ENCODE measurements at regions not wholly inside any gene's neighbourhood (a gene's known extent, or its start where the extent isn't known, plus 50 kb on each side); places are given as distances from the start of the nearest gene placed in this dataset.
"Not testable (repeated sequence)": the region's sequence is repeated elsewhere in the genome, so short reads cannot be mapped to it uniquely, and the experiment has no call there.

DNA sequence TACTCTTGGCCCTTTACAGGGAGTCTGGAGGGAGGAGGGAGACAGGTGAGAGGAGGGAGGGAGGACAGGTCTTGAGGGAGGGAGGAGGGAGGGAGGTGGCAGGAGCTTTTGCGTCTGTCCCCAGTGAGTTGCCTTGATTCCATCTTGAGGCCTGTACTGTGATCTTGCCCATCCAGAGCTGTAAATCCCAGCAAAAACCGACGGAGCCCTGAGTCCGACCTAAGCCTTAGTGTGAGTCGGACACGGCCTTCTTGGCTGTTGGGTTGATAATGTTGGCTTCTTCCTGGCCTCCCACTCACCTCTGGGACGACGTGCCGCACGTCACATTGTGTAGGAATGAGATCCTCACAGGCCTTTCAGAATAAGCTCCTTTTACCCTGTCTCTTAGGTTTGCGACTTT lies 72.5 kb downstream of the RGS12 start:
- DNase-seq (ENCODE audit: low spot score), result no peak

DNA sequence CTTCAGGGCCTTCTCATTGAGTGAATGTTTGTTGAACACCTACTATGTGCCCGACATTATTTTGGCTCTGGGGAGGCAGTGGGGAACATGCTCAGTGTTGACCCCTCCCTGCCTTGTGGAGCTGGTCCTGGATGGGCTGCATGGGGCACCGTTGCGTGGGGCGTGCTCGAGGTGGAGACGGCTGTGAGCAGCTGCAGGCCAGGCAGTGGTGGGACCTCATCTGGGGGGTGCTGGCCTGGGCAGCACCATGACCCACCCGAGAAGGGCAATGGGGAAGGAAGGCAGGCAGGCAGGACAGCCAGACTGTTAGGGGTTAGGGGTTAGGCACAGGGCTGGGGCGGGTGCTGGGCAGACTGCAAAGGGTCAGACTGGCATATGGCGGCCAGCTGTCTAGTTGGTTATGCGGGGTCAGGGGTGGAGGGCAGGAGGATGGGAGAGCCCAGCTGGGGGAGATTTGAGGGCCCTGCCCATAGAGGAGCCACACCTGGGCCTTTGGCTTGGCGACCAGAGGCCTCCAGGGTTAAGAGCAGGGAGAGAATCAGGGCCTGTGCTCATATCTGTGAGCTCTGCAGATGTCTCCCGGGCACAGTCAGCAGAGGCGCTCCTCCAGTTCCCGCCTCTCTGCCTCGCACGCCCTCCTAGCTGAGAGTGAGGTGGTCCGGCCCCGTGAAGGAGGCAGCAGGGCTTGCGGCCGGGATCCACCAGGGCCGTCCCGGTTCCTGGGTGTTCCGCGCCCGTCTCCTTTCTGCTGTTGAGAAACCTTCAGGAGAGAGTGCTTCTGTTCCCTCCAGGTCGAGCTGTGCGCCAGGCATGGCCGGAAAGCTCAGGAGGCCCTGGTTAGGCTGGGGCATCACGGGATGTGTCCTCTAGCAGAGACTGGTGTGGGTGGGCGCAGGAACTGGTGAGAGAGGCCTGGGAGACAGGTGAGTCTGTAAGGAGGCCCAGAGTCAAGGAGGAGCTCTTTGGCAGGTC lies 73.3 kb downstream of the RGS12 start:
- no peak for DNase-seq (ENCODE audit: low spot score)

DNA sequence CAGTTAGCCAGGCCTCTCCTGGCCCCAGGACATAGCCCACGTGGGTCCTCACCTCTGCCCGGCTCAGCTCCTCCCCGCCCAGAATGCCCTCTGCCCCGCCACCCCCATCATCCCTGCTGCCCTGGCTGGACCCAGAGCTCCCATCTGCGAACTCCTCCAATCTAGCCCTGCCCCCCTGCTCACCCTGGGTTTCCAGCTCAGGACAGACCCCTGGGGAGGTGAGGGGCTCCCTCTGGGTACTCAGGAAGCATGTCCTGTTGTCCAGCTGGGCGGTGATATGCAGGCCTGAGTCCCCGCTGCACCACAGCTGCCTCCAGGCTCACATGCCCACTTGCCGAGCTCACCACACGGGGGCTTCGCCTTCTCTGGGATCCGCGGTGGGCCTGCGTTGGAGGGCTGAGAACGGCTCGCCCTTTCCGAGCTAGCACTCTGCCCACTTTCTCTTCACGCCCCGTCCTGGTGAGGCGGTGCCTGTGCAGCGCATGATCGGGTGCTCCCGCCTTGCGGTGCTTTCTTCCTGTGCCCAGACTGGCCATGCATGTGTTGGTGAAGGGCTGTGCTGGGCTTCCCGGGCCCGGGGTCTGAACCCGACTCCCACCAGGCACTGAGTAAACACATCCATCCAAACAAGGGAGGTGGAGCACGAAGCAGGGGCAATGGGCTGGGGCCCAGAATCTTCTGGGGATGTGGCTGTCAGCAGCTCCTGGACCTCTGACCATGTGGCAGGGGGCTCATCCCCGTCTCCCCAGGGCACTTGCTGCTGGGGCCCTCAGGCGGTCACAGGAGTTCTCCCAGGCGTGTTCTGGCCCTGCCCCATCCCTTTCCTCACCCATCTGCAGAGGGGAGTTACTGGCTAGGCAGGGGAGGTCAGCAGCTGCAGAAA lies 74.3 kb downstream of the RGS12 start:
- DNase-seq (ENCODE audit: low spot score), result no peak

DNA sequence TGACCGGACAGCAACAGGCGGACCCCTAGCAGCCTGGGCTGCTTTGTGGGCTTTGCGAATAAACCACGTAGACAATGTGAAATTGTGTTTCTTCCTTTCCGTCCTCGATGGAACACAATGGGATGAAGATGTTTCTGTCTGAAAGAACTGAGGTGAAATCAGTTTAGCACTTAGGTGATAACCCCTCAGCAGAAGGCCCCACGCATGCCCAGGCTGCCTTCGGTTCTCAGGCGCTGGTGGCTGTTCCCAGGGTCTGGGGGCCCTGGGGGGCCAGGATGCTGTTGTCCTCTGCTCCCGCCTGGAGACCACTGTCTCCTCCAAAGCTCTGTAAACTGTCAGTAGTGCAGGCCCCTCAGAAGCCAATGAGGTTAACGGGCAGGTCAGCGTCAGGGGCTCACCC lies 73.9 kb upstream of the HGFAC start:
- DNase-seq (ENCODE audit: low spot score), result no peak

DNA sequence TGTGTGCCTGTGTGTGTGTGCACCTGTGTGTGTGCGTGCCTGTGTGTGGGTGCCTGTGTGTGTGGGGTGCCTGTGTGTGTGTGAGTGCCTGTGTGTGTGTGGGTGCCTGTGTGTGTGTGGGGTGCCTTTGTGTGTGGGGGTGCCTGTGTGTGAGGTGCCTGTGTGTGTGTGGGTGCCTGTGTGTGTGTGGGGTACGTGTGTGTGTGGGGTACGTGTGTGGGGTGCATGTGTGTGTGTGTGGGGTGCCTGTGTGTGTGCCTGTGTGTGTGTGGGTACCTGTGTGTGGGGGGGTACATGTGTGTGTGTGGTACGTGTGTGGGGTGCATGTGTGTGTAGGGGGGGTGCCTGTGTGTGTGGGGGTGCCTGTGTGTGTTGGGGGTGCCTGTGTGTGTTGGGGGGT lies 73.4 kb upstream of the HGFAC start:
- no peak for DNase-seq (ENCODE audit: low spot score)

DNA sequence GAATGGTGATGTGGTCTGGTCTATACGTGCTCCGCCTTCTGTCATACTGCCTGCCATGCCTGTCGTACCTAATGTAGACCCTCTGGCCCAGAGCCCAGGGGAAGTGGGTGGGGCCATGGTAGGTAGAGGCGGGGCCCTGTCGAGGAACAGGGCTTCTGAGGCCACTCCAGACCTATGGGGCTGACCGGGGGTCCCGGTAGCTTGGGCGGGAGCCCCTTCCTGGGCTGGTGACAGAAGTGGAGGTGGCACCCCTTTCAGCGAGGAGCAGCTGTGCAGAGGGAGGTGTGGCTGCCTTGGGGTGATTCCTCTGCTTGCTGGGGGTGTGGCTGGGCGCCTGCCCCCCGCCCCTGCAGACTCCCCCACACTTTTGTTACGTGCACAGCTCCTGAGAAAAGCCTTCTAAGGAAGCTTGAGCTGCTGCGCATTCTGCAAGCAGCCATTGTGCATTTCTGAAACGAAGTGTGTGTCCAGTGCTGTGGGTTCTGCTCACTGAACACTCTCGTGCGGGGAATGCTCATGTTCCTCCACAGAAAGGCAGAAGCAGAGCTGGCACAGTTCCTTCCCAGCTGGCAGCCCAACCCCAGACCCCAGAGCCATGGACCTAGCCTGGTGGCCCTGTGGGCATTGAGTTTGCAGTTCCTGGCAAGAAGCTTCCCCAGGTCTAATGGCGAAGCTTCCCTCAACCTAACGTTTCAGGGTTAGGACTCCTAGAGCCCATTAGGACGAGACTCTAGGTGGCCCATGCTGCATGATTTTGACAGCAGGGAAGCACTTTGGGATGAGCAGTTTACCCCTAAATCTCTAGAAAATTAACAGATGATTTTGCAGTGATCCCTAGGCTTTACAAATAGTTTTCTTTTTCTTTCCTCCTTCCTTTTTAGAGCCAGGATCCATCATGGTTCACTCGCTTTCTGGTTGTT lies 72.7 kb upstream of the HGFAC start:
- DNase-seq (ENCODE audit: low spot score), result no peak

DNA sequence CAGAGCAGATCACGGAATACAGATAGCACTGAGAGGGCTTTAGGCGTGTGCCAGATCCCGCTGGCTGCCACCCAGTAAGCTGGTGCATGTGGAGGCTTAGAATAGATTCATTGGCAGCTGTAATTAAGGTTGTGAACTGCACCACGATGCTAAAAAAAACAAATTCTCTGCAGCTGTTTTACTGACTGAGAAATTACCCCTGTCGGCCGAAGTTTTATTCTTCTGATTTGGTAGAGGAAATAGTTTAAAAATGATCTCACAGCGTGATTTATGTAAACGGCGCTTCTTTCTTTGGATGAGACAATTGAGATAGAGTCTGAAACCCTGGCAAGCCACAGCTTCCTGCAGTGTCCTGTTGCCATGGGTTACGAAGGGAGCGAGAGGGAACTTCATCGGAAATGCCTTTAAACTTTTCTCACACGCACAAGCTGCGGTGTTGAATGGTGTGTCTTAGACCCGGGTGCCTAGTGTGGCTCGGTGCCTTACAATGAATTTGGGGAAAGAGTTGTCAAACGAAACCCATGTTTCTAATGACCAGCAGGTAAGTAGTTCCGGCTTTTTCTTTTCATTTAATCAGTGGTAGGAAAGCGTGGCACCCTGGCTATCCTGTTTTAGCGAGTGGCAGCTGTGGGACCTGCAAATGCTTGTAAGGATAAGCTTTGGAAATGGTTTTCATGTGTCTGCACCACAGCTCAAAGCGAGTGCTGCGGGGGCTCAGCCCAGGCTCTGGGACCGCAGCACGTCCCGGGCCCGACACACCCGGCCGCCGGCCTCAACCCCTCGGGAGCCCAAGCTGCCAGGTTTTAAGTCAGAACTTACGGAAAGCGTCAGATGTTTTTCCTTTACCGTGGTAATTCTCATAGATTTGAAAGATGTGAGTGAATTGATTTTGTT lies 71.7 kb upstream of the HGFAC start:
- DNase-seq (ENCODE audit: low spot score), result no peak

DNA sequence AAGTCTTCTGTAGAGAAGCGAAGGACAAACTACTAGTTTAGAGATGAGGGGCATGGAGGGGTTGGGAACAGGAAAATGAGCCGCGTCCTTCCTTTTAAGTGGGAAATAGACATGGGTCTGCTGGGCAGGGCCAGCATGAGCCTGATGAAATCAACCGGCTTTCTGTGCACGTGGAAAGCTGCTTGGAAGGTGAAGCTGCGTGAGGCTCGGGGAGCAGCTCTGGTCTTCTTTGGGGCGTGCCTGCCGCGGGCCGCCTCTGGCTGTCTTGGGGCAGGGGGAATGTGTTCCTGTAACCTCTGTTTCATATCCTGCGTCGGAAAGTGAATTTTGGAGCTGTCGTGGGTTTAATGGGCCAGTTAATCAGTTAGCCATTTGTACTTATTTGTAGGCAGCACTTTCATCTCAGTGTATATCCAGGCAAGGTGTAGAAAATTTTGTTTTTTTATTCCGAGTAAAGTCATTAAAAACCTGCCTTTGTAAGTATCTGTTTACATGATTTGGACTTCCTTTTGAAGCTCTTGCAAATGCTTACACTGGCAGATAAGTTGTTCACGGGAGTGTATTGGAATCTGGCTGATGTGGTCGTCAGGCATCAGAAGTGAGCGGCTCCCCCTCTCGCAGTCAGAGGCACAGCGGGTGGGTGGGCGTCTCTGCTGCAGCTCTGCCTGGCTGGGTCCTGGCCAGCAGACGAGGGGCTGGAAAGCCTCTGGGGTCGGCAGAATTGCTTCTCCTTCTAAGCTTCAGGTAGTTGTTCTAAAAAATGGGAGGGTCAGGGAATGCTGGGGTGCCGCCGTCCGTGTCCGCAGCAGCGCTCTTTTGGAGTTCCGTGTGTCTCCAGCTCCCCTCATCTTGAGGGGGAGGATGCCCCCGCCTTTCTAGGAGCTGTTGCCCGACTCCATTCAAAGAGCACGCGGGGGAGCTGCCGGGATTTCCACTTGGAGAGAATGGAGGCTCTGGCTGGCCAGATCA lies 70.5 kb upstream of the HGFAC start:
- no peak for DNase-seq (ENCODE audit: low spot score)

DNA sequence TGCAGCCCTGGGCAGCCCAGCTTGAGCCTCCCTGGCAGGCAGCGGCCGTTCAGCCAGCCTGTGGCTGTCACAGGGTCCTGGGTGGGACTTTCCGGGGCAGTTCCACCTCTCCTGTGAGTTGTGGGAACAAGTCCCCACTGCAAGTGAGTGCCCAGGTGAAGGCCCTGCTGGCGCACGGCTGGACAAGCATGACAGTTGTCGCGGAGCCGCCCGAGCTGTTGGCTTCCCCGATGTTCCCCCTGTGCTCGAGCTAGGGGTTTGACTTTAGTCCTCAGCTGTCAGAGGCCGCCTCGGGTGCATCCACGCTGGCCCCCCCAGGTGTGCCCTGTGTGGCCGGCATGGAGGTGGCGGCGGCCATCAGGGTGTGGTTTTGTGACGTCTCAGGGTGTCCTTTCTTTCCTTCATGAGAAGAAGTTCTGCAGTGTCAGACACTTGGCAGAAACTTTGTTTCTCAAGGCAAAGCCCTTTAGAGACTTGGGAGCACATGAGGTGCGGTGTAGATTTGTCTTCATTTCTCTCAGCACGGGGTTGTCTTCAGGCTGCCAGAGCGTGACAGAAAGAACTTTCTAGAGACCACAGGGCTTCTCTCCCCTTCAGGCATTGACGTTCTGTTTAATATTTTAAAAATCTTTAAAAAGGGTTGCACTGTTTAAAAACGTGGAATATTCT lies 69.4 kb upstream of the HGFAC start:
- DNase-seq (ENCODE audit: low spot score), result no peak

DNA sequence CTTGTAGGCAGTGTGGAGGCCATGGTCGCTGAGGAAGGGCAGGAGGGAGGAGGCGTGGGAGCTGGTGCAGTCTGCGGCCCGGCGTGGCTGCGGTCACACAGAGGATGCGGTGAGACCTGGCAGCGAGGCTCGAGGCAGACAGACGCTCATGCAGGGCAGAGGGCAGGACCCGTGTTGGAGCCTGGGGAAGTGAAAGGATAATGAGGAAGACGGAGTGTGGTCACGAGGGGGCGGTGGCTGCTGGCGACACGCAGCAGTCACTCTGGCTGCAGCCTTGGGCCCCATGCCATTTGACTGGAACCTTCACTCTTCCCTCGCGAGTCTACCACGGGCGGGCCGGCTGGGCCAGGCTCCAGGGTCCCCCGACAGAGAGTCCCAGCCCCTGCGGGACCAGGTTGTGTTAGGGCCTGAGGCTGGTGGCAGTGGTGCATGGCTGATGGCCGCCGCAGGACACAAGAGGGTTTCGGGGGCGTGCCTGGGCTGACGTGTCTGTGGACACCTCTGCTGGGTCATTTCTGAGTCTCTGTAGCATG lies 68.8 kb upstream of the HGFAC start:
- no peak for DNase-seq (ENCODE audit: low spot score)

DNA sequence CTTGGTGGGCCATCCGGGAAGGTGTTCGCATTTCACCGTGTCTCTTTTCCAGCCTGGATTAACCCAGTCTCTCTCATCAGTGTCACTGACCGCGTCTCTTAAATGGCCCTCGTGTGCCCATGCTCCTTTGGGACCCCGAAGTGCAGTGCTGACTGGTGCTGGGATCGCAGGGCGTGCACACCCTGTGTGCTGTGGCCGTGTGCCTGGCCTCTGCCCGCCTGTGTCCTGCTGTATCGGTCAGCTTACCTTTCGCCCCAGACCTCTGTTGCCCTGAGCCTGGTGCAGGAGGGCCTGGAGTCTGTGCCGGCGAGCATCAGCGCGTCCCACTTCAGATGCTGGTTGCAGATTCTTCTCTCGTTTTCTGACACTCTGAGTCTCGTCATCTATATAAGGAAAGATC lies 68.3 kb upstream of the HGFAC start:
- no peak for DNase-seq (ENCODE audit: low spot score)

DNA sequence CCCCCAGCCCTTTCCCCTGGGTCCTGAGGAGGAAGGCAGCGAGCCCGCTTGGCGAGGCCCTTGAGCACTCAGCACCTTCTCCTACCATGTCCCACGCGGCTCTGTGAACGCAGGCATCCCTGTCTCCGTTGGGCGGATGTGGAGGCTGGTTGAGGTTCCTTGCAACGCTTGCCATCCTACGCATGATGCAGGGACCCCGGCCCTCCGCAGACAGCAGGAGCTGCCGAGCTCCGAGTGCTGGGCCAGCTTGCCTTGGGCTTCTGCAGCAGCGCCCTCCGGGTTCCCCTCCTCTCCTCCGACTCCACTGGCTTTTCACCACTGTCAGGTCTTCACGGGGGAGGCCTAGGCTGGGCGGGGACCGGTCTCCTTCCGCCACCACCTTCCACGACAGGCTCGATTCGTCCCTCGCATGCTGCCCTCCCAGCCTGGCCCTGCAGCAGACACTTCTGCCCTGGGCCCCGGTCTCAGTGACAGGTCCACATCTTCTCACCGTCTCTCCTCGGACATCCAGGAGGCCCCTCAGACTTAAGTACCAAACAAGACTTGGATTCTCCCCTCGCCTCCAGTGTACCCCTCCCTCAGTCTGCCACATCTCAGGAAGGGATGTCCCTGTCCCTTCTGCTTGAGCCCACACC lies 67.6 kb upstream of the HGFAC start:
- no peak for DNase-seq (ENCODE audit: low spot score)

DNA sequence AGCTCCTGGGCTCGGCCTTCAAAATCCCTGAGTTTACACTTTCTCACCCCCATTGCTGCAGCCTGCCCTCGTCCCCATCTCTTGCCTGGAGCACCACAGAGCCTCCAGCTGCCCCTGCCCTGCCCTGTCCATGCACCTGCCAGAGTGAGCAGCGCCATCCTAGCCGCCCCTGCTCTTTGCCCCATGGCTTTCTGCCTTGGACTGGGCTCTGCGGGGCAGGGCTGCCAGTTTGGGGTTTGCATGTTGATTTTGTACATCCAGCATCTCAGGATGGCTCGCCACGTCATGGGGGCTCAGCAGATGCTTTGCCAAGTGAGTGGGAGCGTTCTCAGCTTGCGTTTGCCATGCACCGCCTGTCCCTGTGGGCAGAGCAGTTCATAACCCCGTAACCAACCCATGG lies 67.1 kb upstream of the HGFAC start:
- no peak for DNase-seq (ENCODE audit: low spot score)

DNA sequence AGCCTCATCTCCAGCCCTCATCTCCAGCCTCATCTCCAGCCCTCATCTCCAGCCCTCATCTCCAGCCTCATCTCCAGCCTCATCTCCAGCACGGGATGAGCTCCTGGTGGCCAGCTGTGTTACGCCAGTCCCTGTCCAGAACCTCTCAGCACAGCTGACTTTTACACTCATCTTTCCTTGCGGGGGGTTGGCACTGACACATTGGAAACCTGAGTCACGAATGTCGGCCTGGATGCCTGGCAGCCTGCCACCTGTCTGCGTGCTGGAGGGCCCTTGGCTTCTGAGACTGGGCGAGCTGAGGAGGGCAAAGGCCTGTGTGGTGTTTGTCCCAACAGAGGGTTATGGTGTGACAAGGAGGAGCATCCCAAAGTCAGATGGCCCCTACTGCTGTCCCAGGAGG lies 66.1 kb upstream of the HGFAC start:
- DNase-seq (ENCODE audit: low spot score), result no peak

DNA sequence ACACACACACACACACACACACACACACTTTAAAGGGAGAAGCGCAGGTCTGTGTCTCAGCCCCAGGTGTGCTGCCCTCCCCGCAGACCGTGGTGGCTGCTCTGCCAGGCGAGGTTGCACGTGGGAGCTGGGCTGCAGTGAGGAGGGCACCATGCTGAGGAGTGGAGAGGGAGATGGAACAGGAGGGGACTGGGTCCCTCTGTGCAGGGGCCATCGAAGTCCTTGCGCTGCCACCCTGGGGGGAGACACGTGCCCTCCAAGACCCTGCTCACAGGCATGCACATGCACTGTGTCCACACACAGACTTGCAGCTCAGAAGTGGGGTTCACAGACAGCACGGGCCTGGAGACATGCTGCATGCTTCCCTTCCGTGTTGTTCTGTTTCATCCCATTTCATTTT lies 65.5 kb upstream of the HGFAC start:
- DNase-seq (ENCODE audit: low spot score), result no peak

DNA sequence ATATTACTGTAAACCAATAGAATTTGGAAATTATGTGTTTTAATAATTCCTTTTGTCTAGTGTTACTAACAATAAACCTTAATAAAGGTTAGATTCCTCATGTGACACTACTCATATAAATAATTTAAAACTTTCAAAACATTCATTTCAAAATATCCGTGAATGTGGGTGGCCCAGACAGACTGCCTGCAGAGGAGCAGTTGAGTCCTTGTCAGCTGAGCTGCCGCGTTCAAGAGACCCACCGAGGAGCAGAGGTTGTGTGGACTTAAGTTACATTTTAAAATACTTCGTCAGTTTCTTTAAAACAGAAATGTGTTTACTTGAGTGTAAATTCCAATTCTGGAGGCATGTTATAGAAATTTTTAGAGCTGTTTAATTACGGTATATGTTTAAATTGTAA lies 64.2 kb upstream of the HGFAC start:
- DNase-seq (ENCODE audit: low spot score), result no peak

DNA sequence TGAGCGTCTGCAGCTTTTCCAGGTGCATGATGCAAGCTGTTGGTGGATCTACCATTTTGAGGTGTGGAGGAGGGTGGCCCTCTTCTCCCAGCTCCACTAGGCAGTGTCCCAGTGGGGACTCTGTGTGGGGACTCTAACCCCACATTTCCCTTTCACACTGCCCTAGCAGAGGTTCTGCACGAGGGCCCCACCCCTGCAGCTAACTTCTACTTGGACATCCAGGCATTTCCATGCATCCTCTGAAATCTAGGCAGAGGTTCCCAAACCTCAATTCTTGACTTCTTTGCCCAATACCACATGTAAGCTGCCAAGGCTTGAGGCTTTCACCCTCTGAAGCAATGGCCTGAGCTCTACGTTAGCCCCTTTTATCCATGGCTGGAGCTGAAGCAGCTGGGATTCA lies 61.4 kb upstream of the HGFAC start:
- DNase-seq (ENCODE audit: low spot score), result not testable (repeated sequence)

DNA sequence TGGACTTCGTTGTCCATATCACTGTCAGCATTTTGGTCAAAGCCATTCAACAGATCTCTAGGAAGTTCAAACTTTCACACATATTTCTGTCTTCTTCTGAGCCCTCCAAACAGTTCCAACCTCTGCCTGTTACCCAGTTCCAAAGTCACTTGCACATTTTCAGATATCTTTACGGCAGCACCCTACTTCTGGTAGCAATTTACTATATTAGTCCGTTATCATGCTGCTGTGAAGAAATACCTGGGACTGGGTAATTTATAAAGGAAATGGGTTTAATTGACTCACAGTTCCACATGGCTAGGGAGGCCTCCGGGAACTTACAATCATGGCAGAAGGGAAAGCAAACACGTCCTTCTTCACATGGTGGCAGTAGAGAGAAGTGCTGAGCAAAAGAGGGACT lies 60.6 kb upstream of the HGFAC start:
- DNase-seq (ENCODE audit: low spot score), result not testable (repeated sequence)
